22Rv1 (cell line): ENCODE measurements at regions not wholly inside any gene's neighbourhood (a gene's known extent, or its start where the extent isn't known, plus 50 kb on each side); places are given as distances from the start of the nearest gene placed in this dataset.

Experiments
- H3K27ac ChIP-seq: fragments of 450-650 bp; 2 replicates; pipeline ENCODE4 v1.5.1; 2017
- ZFX ChIP-seq: fragments of 450-650 bp; IDR thresholded peaks from 2 replicates; pipeline ENCODE4 v1.6.1; 2017; ENCODE audit warnings: antibody characterized with exemption, borderline replicate concordance
- TF ChIP-seq, protein P1 (sequence below): fragments of 450-650 bp; IDR thresholded peaks from 2 replicates; pipeline ENCODE4 v1.5.1; 2017; ENCODE audit warnings: mild to moderate bottlenecking

DNA sequence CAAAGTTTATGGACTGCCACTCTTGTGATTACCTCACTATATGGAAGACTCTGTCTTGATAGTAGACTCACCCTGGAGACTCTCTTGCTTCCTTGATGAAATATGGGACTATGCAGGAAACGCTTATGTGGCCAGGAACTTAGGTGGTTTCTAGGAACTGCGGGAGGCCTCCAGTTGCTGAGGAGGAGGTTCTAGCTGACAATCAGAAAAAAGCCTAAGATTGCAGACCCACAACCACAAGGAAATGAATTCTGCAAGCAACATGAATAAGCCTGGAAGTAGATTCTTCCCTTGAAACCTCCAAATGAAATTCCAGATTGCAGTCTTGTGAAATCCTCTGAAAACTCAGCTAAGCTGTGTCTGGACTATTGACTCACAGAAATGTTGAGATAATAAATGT is 88.9 kb upstream of the COL11A1 start:
- H3K27ac ChIP-seq, result no peak overlapping the region
- TF ChIP-seq, protein P1, sequence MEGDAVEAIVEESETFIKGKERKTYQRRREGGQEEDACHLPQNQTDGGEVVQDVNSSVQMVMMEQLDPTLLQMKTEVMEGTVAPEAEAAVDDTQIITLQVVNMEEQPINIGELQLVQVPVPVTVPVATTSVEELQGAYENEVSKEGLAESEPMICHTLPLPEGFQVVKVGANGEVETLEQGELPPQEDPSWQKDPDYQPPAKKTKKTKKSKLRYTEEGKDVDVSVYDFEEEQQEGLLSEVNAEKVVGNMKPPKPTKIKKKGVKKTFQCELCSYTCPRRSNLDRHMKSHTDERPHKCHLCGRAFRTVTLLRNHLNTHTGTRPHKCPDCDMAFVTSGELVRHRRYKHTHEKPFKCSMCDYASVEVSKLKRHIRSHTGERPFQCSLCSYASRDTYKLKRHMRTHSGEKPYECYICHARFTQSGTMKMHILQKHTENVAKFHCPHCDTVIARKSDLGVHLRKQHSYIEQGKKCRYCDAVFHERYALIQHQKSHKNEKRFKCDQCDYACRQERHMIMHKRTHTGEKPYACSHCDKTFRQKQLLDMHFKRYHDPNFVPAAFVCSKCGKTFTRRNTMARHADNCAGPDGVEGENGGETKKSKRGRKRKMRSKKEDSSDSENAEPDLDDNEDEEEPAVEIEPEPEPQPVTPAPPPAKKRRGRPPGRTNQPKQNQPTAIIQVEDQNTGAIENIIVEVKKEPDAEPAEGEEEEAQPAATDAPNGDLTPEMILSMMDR, result no peak
- TF ChIP-seq ZFX, result no peak

DNA sequence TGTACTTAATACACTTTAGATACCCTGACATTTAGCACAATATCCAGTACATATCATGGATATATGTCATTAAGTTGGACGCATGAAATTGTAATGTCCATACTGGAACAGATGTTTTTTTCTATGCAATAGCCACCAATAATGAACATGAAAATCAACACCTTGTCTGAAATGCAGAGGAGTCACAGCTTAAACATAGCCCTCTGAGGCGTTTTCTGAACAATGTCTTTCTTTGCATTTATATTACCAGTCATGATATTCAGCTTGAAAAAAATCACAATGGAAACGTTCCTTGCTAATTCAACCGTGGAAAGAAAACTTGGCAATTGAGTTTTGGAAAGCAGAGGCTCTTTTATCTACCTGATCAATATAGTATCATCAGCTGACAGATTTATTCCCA is 86.7 kb upstream of the COL11A1 start:
- no peak overlapping the region for H3K27ac ChIP-seq
- TF ChIP-seq, protein P1, result no peak
- TF ChIP-seq ZFX, result no peak

DNA sequence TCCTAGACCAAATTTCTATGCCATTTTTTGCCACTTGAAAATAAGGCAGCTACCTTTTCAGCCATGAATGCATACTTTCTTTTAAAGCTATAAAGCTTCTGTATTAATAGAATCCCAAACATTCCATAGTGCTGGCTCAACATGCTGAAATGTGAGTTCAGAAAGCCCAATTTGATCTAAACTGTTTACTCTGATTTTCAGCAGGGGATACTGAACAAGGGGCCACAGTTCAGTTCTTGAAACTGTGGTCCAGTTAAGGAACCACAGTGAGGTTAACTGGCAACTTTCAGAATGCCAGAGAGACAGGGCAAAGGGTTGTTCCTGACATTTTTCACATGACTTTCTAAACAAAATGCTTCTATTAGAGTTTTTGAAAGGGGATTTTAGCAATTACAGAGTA is 85.7 kb upstream of the COL11A1 start:
- TF ChIP-seq, protein P1, result no peak
- TF ChIP-seq ZFX, result no peak
- no peak overlapping the region for H3K27ac ChIP-seq

DNA sequence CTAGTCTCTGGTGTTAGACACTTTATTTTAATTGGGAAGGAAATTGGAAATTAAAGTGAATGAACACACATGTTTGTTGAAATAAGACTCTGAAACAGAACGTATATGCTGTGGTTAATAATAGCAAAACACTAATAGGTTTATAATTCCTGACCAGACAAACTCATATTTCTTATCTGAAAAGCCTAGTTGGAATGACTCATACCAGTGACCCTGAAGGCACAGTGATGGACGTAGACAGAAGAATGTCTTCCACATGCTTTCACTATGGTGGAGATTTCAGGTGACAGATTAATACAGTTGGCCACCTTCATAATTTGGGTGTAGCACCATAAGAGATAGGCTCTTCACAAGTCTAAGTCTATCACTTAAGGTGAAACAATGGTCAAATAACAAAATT is 83.0 kb upstream of the COL11A1 start:
- no peak for TF ChIP-seq ZFX
- TF ChIP-seq, protein P1, result no peak

DNA sequence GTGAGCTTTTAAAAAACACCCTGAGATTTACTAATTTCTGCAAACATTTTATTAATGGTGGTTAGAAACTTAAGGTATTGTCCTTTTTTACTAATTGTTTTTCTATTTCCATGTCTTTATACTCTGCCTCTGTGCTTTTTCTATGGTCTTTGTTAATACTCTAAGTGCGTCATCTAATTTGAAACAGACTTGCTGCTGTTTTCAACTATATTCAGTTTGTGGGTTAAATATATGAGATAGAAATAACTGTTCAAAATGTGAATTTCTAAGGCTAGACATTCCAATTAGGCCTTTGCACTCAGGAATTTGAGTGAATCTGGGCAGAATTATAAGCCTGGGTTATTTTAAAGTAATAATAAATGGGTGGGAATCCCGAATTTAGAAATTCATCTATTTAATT is 82.4 kb upstream of the COL11A1 start:
- TF ChIP-seq, protein P1, result no peak
- TF ChIP-seq ZFX, result no peak
- H3K27ac ChIP-seq, result no peak overlapping the region

More for the DNA sequence above, 83.0 kb upstream of the COL11A1 start:
- H3K27ac ChIP-seq, result no peak overlapping the region

DNA sequence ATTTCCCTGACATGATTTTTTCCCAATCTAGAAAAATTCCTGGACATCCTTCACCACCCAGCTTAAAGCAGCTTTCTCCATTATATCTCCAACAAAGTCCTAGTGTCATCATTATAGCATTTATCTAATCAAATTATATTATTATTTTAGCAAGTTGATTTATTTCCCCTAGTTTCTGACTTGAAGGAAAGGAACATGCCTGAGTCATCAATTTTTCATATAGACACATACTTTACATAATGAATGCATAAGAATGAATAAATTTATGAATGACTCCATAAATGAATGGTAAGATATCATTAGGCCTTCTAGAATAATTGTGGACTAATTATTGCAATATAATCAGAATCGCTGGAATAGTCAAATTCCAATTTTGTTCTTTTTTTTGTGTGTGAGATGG is 79.4 kb upstream of the COL11A1 start:
- TF ChIP-seq, protein P1, result no peak
- no peak for TF ChIP-seq ZFX
- H3K27ac ChIP-seq, result no peak overlapping the region

DNA sequence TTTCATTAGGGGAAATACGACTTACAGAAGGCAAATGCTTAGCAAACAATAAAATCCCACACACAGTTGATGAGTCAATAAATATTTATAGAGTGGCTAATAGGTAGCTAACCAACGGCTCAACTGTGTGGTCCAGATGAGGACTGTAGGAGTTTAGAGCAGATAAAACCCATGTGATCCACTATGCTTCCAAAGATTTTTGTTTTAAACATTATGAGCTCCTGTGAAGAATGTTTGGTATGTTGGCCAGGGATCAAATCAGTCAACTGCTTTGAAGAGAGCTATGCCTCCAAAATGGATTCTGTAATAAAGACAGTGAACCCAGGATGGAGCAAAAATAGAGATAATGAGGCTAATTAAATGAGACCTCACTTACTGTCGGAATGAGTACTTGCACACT is 72.3 kb upstream of the COL11A1 start:
- H3K27ac ChIP-seq, result peak overlapping the region; percentile 54; the same call in 1 of the 2 replicates

More for the DNA sequence above, 72.3 kb upstream of the COL11A1 start:
- TF ChIP-seq, protein P1, result no peak
- TF ChIP-seq ZFX, result no peak
